ENCODE measurements at regions not wholly inside any gene's neighbourhood (a gene's known extent, or its start where the extent isn't known, plus 50 kb on each side); places are given as distances from the start of the nearest gene placed in this dataset.
"Not testable (repeated sequence)": the region's sequence is repeated elsewhere in the genome, so short reads cannot be mapped to it uniquely, and the experiment has no call there.

DNA sequence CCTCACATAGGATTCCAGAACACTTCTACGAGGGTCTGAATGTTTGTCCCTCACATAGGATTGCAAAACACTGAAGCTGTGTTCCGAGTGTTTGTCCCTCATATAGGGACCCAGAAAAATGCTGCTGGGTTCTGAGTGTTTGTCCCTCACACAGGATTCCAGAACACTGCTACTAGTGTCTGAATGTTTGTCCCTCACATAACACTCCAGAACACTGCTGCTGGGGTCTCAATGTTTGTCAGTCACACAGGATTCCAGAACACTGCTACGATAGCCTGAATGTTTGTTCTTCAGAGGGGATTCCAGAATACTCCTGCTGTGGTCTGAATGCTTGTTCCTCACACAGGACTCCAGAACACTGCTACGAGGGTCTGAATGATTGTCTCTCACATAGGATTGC lies 218.7 kb downstream of the FOXD4L6 start:
- H3K9me3 ChIP-seq = peaks cover 45% of the 10 kb centered on the region
- no peak overlapping the region for H3K27ac ChIP-seq
- H3K4me1 ChIP-seq (ENCODE audit: control insufficient read depth in 1 of 2, insufficient read depth in 1 of 2, low read depth in 1 of 2, low read length in 1 of 2) = no peaks in the 10 kb centered on the region
- TF ChIP-seq, protein P1, sequence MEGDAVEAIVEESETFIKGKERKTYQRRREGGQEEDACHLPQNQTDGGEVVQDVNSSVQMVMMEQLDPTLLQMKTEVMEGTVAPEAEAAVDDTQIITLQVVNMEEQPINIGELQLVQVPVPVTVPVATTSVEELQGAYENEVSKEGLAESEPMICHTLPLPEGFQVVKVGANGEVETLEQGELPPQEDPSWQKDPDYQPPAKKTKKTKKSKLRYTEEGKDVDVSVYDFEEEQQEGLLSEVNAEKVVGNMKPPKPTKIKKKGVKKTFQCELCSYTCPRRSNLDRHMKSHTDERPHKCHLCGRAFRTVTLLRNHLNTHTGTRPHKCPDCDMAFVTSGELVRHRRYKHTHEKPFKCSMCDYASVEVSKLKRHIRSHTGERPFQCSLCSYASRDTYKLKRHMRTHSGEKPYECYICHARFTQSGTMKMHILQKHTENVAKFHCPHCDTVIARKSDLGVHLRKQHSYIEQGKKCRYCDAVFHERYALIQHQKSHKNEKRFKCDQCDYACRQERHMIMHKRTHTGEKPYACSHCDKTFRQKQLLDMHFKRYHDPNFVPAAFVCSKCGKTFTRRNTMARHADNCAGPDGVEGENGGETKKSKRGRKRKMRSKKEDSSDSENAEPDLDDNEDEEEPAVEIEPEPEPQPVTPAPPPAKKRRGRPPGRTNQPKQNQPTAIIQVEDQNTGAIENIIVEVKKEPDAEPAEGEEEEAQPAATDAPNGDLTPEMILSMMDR (IDR thresholded peaks at IDR 0.05) = no peak
- H3K4me3 ChIP-seq (ENCODE audit: low read depth in 1 of 2, low read length in 1 of 2) = no peak overlapping the region
- no peaks in the 10 kb centered on the region for H3K36me3 ChIP-seq
- no peaks in the 10 kb centered on the region for H3K27me3 ChIP-seq

DNA sequence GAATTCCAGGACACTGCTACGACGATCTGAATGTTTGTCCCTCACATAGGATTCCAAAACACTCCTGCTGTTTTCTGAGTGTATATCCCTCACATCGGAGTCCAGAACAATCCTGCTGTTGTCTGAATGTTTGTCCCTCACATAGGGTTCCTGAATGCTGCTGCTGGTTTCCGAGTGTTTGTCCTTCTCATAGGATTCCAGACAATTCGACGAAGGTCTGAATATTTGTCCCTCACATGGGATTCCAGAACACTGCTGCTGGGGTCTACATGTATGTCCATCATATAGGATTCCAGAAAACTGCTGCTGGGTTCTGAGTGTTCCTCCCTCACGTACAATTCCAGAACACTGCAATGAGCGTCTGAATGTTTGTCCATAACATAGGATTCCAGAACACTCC lies 219.4 kb downstream of the FOXD4L6 start:
- H3K9me3 ChIP-seq = peaks cover 42% of the 10 kb centered on the region
- H3K27me3 ChIP-seq; H3K27ac ChIP-seq; H3K4me1 ChIP-seq (ENCODE audit: control insufficient read depth in 1 of 2, insufficient read depth in 1 of 2, low read depth in 1 of 2, low read length in 1 of 2); H3K36me3 ChIP-seq; H3K4me3 ChIP-seq (ENCODE audit: low read depth in 1 of 2, low read length in 1 of 2): not testable (repeated sequence)

DNA sequence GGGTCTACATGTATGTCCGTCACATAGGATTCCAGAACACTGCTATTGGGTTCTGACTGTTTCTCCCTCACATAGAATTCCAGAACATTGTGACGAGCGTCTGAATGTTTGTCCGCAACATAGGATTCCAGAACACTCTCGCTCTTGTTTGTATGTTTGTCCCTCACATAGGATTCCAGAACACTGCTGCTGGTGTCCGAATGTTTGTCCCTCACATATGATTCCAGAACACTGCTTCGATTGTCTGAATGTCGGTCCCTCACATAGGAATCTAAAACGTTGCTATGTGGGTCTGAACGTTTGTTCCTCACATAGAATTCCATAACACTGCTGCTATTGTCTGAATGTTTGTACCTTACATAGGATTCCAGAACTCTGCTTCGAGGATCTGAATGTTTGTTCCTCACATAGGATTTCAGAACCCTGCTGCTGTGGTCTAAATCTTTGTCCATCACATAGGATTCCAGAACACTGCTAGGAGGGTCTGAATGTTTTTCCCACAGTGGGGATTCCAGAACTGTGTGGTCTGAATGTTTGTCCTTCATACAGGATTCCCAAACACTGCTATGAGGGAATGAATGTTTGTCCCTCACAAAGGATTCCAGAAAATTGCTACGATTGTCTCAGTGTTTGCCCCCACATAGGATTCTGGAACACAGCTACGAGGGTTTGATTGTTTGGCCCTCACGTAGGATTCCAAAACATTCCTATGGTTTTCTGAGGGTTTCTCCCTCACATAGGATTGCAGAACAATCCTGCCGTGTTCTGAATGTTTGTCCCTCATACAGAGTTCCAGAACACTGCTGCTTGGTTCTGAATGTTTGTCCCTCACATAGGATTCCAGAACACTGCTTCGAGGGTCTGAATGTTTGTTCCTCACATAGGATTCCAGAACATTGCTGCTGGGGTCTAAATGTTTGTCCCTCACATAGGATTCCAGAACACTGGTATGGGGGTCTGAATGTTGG lies 220.5 kb downstream of the FOXD4L6 start:
- peaks cover 39% of the 10 kb centered on the region for H3K9me3 ChIP-seq
- H3K27ac ChIP-seq = no peak overlapping the region
- H3K4me1 ChIP-seq (ENCODE audit: control insufficient read depth in 1 of 2, insufficient read depth in 1 of 2, low read depth in 1 of 2, low read length in 1 of 2) = no peaks in the 10 kb centered on the region
- no peaks in the 10 kb centered on the region for H3K36me3 ChIP-seq
- no peak overlapping the region for H3K4me3 ChIP-seq (ENCODE audit: low read depth in 1 of 2, low read length in 1 of 2)
- H3K27me3 ChIP-seq = no peaks in the 10 kb centered on the region
- TF ChIP-seq, protein P1 (IDR thresholded peaks at IDR 0.05) = no peak

DNA sequence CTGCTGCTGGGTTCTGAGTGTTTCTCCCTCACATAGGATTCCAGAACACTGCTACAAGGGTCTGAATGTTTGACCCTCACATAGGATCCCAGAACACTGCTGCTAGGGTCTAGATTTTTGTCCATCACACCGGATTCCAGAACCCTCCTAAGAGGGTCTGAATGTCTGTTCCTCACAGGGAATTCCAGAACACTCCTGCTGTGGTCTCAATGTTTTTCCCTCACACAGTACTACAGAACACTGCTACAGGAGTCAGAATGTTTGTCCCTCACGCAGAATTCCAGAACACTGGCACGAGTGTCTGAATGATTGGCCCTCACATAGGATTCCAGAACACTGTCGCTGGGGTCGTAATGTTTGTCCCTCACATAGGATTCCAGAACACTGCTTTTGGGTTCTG lies 221.6 kb downstream of the FOXD4L6 start:
- H3K9me3 ChIP-seq = peaks cover 34% of the 10 kb centered on the region
- H3K4me3 ChIP-seq (ENCODE audit: low read depth in 1 of 2, low read length in 1 of 2); H3K4me1 ChIP-seq (ENCODE audit: control insufficient read depth in 1 of 2, insufficient read depth in 1 of 2, low read depth in 1 of 2, low read length in 1 of 2); H3K36me3 ChIP-seq; H3K27me3 ChIP-seq; H3K27ac ChIP-seq: not testable (repeated sequence)

DNA sequence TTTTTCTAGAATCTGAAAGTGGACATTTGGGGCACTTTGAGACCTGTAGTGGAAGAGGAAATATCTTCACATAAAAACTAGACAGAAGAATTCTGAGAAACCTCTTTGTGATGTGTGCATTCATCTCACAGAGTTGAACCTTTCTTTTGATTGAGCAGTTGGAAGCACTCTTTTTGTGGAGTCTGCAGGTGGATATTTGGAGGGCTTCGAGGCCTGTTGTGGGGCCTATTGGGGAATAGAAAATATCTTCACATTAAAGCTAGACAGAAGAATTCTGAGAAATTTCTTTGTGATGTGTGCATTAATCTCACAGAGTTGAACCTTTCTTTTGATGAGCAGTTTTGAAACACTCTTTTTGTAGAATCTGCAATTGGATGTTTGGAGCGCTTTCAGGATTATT lies 236.2 kb downstream of the FOXD4L6 start:
- not testable (repeated sequence) for H3K9me3 ChIP-seq, H3K27ac ChIP-seq

DNA sequence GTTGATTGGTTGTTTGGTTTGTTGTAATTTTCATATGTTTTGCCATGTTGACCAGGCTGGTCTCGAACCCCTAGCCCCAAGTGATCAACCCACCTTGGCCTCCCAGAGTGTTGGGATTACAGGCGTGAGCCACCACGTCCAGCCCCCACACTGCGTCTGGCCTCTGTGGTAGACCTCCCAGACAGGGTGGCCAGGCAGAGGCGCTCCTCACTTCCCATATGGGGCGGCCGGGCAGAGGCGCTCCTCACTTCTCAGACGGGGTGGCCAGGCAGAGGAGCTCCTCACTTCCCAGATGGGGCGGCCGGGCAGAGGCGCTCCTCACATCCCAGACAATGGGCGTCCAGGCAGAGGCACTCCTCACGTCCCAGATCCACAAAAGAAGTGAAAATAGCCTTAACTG lies 242.6 kb downstream of the FOXD4L6 start:
- H3K9me3 ChIP-seq = peaks cover 15% of the 10 kb centered on the region
- H3K36me3 ChIP-seq; H3K4me1 ChIP-seq (ENCODE audit: control insufficient read depth in 1 of 2, insufficient read depth in 1 of 2, low read depth in 1 of 2, low read length in 1 of 2); H3K4me3 ChIP-seq (ENCODE audit: low read depth in 1 of 2, low read length in 1 of 2); H3K27me3 ChIP-seq; H3K27ac ChIP-seq: not testable (repeated sequence)

More for the DNA sequence above, 236.2 kb downstream of the FOXD4L6 start:
- not testable (repeated sequence) for H3K36me3 ChIP-seq; H3K4me3 ChIP-seq (ENCODE audit: low read depth in 1 of 2, low read length in 1 of 2); H3K4me1 ChIP-seq (ENCODE audit: control insufficient read depth in 1 of 2, insufficient read depth in 1 of 2, low read depth in 1 of 2, low read length in 1 of 2); H3K27me3 ChIP-seq

DNA sequence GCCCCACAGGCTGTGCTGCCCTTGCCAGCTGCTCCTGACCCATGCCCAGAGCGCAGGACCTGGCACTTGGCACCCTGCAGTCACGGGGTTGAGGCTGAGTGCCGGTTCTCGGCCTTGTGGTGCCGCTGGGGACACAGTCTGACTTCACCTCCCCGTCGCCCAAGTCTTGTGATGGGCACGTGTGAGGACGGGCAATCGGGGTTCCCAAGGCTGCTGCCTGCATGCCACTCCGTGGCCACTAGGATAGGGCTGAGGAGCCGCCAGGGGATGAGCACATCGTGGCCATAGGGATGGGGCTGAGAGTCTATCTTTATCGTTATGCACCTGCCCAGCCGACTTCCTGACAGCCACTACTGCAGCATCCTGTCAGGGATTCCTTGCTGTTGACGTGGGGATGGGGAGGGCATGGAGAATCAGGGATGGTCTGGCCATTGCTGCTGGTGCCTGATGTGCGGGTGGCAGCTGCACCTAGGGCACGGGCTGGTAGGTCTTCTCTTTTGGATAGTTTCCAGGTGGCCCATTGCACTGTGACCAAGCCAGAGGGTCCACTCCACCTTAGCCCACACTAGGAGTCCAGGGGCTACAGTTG lies 243.5 kb downstream of the FOXD4L6 start:
- H3K36me3 ChIP-seq; H3K4me1 ChIP-seq (ENCODE audit: control insufficient read depth in 1 of 2, insufficient read depth in 1 of 2, low read depth in 1 of 2, low read length in 1 of 2); H3K4me3 ChIP-seq (ENCODE audit: low read depth in 1 of 2, low read length in 1 of 2); H3K27me3 ChIP-seq; H3K27ac ChIP-seq: not testable (repeated sequence)
- peaks cover 15% of the 10 kb centered on the region for H3K9me3 ChIP-seq
